C4-2B (cell line): ENCODE measurements at regions not wholly inside any gene's neighbourhood (a gene's known extent, or its start where the extent isn't known, plus 50 kb on each side); places are given as distances from the start of the nearest gene placed in this dataset.

Source experiments
- CTCF ChIP-seq: fragments of 450-650 bp; conservative IDR thresholded peaks from 2 replicates; pipeline ENCODE4 v1.5.1; 2017; ENCODE audit warnings: mild to moderate bottlenecking
- ZFX ChIP-seq: fragments of 450-650 bp; IDR thresholded peaks from 2 replicates; pipeline ENCODE4 v1.6.1; 2017

GRCh38 chr11:91755526-91755925 lies 469.1 kb upstream of the FAT3 start:
- TF ChIP-seq CTCF (no peak), ZFX (no peak)
